ENCODE measurements at regions not wholly inside any gene's neighbourhood (a gene's known extent, or its start where the extent isn't known, plus 50 kb on each side); places are given as distances from the start of the nearest gene placed in this dataset.

DNA sequence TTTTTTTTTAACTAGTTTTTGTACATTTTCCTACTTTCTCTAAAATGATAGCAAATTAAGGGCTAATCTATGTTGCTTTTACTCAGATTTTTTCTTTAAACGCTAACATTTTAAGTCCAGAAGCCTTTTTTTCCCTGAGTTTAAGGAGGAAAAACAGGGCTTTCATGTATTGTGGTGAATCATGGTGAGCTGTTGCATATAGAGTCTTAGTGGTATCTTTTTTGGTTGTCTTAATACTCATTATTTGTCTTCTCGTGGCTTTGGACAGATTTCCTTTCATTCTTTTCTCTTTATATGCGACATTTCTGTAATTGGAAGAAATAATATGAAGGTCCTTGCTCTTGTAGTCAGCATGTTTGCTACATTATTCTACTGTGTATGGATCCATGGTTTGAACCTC is 1015.6 kb downstream of the PLA2G4A start:
- Histone ChIP-seq H3K9me2 (ENCODE audit: insufficient read depth, low read length) (no peaks in the 10 kb centered on the region), H4K20me1 (ENCODE audit: insufficient read depth) (no peaks in the 10 kb centered on the region), H3K9me3 (ENCODE audit: low read length) (peaks cover 3% of the 10 kb centered on the region), H3K79me2 (replicated peaks; ENCODE audit: insufficient read depth, low read length) (no peaks in the 10 kb centered on the region), H3K4me3 (ENCODE audit: low read length) (no peak overlapping the region), H3K27ac (ENCODE audit: low read length) (no peak overlapping the region), H3K36me3 (ENCODE audit: insufficient read depth, low read length) (no peaks in the 10 kb centered on the region), H3F3A (ENCODE audit: insufficient read depth, low read length, poor library complexity, severe bottlenecking) (no peaks in the 10 kb centered on the region), H2AFZ (ENCODE audit: low read depth, low read length) (no peak overlapping the region), H3K27me3 (ENCODE audit: insufficient read depth, low read depth, low read length) (no peaks in the 10 kb centered on the region), H3K4me2 (ENCODE audit: low read length) (no peak overlapping the region), H3K9ac (ENCODE audit: low read length) (no peak overlapping the region)
- no peak for TF ChIP-seq SMC3 (conservative IDR thresholded peaks at IDR 0.05; ENCODE audit: poor library complexity)
- TF ChIP-seq MXI1 (conservative IDR thresholded peaks at IDR 0.05; ENCODE audit: poor library complexity, severe bottlenecking), result no peak
- TF ChIP-seq TAF1 (IDR thresholded peaks at IDR 0.05; ENCODE audit: low read depth), result no peak
- no peak for TF ChIP-seq POLR2AphosphoS5 (IDR thresholded peaks at IDR 0.05)
- TF ChIP-seq, protein P1, sequence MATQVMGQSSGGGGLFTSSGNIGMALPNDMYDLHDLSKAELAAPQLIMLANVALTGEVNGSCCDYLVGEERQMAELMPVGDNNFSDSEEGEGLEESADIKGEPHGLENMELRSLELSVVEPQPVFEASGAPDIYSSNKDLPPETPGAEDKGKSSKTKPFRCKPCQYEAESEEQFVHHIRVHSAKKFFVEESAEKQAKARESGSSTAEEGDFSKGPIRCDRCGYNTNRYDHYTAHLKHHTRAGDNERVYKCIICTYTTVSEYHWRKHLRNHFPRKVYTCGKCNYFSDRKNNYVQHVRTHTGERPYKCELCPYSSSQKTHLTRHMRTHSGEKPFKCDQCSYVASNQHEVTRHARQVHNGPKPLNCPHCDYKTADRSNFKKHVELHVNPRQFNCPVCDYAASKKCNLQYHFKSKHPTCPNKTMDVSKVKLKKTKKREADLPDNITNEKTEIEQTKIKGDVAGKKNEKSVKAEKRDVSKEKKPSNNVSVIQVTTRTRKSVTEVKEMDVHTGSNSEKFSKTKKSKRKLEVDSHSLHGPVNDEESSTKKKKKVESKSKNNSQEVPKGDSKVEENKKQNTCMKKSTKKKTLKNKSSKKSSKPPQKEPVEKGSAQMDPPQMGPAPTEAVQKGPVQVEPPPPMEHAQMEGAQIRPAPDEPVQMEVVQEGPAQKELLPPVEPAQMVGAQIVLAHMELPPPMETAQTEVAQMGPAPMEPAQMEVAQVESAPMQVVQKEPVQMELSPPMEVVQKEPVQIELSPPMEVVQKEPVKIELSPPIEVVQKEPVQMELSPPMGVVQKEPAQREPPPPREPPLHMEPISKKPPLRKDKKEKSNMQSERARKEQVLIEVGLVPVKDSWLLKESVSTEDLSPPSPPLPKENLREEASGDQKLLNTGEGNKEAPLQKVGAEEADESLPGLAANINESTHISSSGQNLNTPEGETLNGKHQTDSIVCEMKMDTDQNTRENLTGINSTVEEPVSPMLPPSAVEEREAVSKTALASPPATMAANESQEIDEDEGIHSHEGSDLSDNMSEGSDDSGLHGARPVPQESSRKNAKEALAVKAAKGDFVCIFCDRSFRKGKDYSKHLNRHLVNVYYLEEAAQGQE (IDR thresholded peaks at IDR 0.05; ENCODE audit: borderline replicate concordance), result no peak
- TF ChIP-seq, protein P2, sequence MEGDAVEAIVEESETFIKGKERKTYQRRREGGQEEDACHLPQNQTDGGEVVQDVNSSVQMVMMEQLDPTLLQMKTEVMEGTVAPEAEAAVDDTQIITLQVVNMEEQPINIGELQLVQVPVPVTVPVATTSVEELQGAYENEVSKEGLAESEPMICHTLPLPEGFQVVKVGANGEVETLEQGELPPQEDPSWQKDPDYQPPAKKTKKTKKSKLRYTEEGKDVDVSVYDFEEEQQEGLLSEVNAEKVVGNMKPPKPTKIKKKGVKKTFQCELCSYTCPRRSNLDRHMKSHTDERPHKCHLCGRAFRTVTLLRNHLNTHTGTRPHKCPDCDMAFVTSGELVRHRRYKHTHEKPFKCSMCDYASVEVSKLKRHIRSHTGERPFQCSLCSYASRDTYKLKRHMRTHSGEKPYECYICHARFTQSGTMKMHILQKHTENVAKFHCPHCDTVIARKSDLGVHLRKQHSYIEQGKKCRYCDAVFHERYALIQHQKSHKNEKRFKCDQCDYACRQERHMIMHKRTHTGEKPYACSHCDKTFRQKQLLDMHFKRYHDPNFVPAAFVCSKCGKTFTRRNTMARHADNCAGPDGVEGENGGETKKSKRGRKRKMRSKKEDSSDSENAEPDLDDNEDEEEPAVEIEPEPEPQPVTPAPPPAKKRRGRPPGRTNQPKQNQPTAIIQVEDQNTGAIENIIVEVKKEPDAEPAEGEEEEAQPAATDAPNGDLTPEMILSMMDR (IDR thresholded peaks at IDR 0.05; ENCODE audit: poor library complexity, severe bottlenecking), result no peak
- no peak for TF ChIP-seq RAD21 (conservative IDR thresholded peaks at IDR 0.05)
- no peak for TF ChIP-seq EZH2 (IDR thresholded peaks at IDR 0.05; ENCODE audit: borderline replicate concordance, insufficient read depth, low read length, poor library complexity, severe bottlenecking)
- no peak for TF ChIP-seq EP300 (conservative IDR thresholded peaks at IDR 0.05; ENCODE audit: poor library complexity, severe bottlenecking)

DNA sequence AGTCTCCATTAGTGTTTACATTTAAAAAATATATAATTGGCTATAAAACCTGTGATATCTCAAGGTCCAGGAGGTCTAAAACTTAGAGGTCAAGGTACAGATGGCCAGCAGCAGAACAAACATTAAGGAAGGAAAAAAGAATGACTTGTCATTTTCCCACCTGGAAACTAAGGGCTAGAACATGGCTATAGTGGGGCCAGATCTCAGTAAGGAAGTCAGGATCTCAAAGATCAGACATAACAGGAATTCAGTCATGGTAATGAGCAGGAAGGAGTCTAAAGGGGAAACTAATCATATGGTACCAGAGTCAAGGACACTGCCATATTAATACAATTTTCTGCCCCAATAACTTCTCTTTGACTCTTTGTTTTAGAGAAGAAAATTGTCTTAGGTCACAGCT is 1018.8 kb downstream of the PLA2G4A start:
- H3K9me3 ChIP-seq (ENCODE audit: low read length), result peaks cover 3% of the 10 kb centered on the region
- H3K79me2 ChIP-seq (replicated peaks; ENCODE audit: insufficient read depth, low read length), result no peaks in the 10 kb centered on the region
- H4K20me1 ChIP-seq (ENCODE audit: insufficient read depth), result no peaks in the 10 kb centered on the region
- H3K36me3 ChIP-seq (ENCODE audit: insufficient read depth, low read length), result no peaks in the 10 kb centered on the region
- H3K27ac ChIP-seq (ENCODE audit: low read length), result no peak overlapping the region
- TF ChIP-seq, protein P2 (IDR thresholded peaks at IDR 0.05; ENCODE audit: poor library complexity, severe bottlenecking), result no peak
- TF ChIP-seq MXI1 (conservative IDR thresholded peaks at IDR 0.05; ENCODE audit: poor library complexity, severe bottlenecking), result no peak
- TF ChIP-seq, protein P1 (IDR thresholded peaks at IDR 0.05; ENCODE audit: borderline replicate concordance), result no peak
- no peak for TF ChIP-seq EP300 (conservative IDR thresholded peaks at IDR 0.05; ENCODE audit: poor library complexity, severe bottlenecking)
- TF ChIP-seq TAF1 (IDR thresholded peaks at IDR 0.05; ENCODE audit: low read depth), result no peak
- TF ChIP-seq RAD21 (conservative IDR thresholded peaks at IDR 0.05), result no peak
- no peak for TF ChIP-seq EZH2 (IDR thresholded peaks at IDR 0.05; ENCODE audit: borderline replicate concordance, insufficient read depth, low read length, poor library complexity, severe bottlenecking)
- TF ChIP-seq SMC3 (conservative IDR thresholded peaks at IDR 0.05; ENCODE audit: poor library complexity), result no peak
- no peak for TF ChIP-seq POLR2AphosphoS5 (IDR thresholded peaks at IDR 0.05)
- no peak overlapping the region for H2AFZ ChIP-seq (ENCODE audit: low read depth, low read length)
- no peak overlapping the region for H3K4me3 ChIP-seq (ENCODE audit: low read length)
- no peak overlapping the region for H3K9ac ChIP-seq (ENCODE audit: low read length)
- no peak overlapping the region for H3K4me2 ChIP-seq (ENCODE audit: low read length)
- no peaks in the 10 kb centered on the region for H3K27me3 ChIP-seq (ENCODE audit: insufficient read depth, low read depth, low read length)
- no peaks in the 10 kb centered on the region for H3K9me2 ChIP-seq (ENCODE audit: insufficient read depth, low read length)
- H3F3A ChIP-seq (ENCODE audit: insufficient read depth, low read length, poor library complexity, severe bottlenecking), result no peaks in the 10 kb centered on the region
